BLaER1 (cell line): ENCODE measurements at regions not wholly inside any gene's neighbourhood (a gene's known extent, or its start where the extent isn't known, plus 50 kb on each side); places are given as distances from the start of the nearest gene placed in this dataset.
"Not testable (repeated sequence)": the region's sequence is repeated elsewhere in the genome, so short reads cannot be mapped to it uniquely, and the experiment has no call there.

Source experiments
- H3K27ac ChIP-seq: shearing (Covaris generic); formaldehyde crosslinking; 2 replicates; pipeline ENCODE4 v1.8.1; 2022
- H3K27me3 ChIP-seq: shearing (Covaris generic); formaldehyde crosslinking; 2 replicates; pipeline ENCODE4 v1.8.1; 2022
- H3K36me3 ChIP-seq: shearing (Covaris generic); formaldehyde crosslinking; 2 replicates; pipeline ENCODE4 v1.8.1; 2022
- H3K4me1 ChIP-seq: shearing (Covaris generic); formaldehyde crosslinking; 2 replicates; pipeline ENCODE4 v1.8.1; 2022
- H3K4me2 ChIP-seq: shearing (Covaris generic); formaldehyde crosslinking; 2 replicates; pipeline ENCODE4 v1.8.1; 2022
- H3K4me3 ChIP-seq: shearing (Covaris generic); formaldehyde crosslinking; 2 replicates; pipeline ENCODE4 v1.8.1; 2022
- H3K9ac ChIP-seq: shearing (Covaris generic); formaldehyde crosslinking; 2 replicates; pipeline ENCODE4 v1.8.1; 2022
- H3K9me3 ChIP-seq: shearing (Covaris generic); formaldehyde crosslinking; 2 replicates; pipeline ENCODE4 v1.8.1; 2022
- H4K20me1 ChIP-seq: shearing (Covaris generic); formaldehyde crosslinking; 2 replicates; pipeline ENCODE4 v1.8.1; 2022
- Cebpa-rat ChIP-seq: shearing (Covaris generic); IDR thresholded peaks from 2 replicates; pipeline ENCODE4 v1.8.1; 2022

DNA sequence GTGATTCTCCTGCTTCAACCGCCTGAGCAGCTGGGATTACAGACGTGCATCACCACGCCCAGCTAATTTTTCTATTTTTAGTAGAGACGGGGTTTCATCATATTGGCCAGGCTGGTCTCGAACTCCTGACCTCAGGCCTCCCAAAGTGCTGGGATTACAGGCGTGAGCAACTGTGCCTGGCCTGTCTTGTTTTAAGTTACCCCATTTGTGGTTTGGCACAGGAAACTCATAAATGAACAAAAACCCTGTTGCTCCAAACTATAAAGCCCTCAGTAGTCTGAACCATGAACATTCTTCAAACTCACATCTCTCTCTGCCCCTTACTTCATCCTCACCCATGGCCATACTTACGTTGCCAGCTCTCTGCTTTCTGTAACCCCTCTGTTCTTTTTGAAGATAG lies 61.7 kb downstream of the RHOU start:
- not testable (repeated sequence) for H3K36me3 ChIP-seq, H3K27ac ChIP-seq, H3K4me2 ChIP-seq, H3K27me3 ChIP-seq, H3K9ac ChIP-seq, H4K20me1 ChIP-seq, H3K4me3 ChIP-seq
- Histone ChIP-seq H3K9me3 (peaks cover 28% of the 10 kb centered on the region), H3K4me1 (peaks cover 40% of the 10 kb centered on the region)

DNA sequence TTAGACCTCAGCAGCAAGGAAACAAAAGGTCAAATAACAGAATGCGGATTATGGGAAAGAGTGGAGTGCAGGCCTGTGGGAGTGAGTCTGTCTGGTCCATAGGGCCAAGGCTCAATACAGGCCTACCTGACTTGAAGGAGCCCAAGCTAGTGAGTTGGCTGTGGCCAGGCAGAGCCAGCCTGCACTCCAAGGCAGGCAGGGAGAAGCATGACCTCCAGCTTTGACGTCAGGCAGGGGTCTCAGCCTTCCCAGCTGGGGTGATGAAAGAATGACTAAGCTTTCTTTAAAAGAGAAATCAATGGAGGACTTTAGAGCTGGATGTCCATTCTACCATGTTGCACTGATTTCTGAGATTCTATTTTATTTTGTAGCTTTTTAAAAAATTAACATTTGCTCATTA lies 62.8 kb downstream of the RHOU start:
- Histone ChIP-seq H3K27ac (no peak overlapping the region), H4K20me1 (no peaks in the 10 kb centered on the region), H3K27me3 (no peaks in the 10 kb centered on the region), H3K9ac (no peak overlapping the region), H3K36me3 (no peaks in the 10 kb centered on the region), H3K9me3 (peaks cover 28% of the 10 kb centered on the region), H3K4me3 (no peak overlapping the region), H3K4me2 (no peak overlapping the region), H3K4me1 (peaks cover 36% of the 10 kb centered on the region)
- no peak for TF ChIP-seq Cebpa-rat

- peaks cover 31% of the 10 kb centered on the region for H3K4me1 ChIP-seq
- H3K27ac ChIP-seq, result no peak overlapping the region
- H3K9me3 ChIP-seq, result peaks cover 28% of the 10 kb centered on the region
- H3K36me3 ChIP-seq, result no peaks in the 10 kb centered on the region
- no peak overlapping the region for H3K9ac ChIP-seq
- H3K27me3 ChIP-seq, result no peaks in the 10 kb centered on the region
- no peak overlapping the region for H3K4me3 ChIP-seq
- TF ChIP-seq Cebpa-rat, result no peak
- no peak overlapping the region for H3K4me2 ChIP-seq
- H4K20me1 ChIP-seq, result no peaks in the 10 kb centered on the region
Measured at GRCh38 chr1:228798548-228798947, 63.3 kb downstream of the RHOU start.

GRCh38 chr1:228799924-228800323 lies 64.6 kb downstream of the RHOU start:
- H3K9ac ChIP-seq, result no peak overlapping the region
- H3K27me3 ChIP-seq, result no peaks in the 10 kb centered on the region
- H3K36me3 ChIP-seq, result no peaks in the 10 kb centered on the region
- no peaks in the 10 kb centered on the region for H4K20me1 ChIP-seq
- H3K4me2 ChIP-seq, result no peak overlapping the region
- H3K9me3 ChIP-seq, result peaks cover 28% of the 10 kb centered on the region
- no peak for TF ChIP-seq Cebpa-rat
- no peak overlapping the region for H3K27ac ChIP-seq
- peaks cover 23% of the 10 kb centered on the region for H3K4me1 ChIP-seq
- no peak overlapping the region for H3K4me3 ChIP-seq

- H3K4me2 ChIP-seq, result no peak overlapping the region
- no peaks in the 10 kb centered on the region for H4K20me1 ChIP-seq
- no peak overlapping the region for H3K4me3 ChIP-seq
- H3K36me3 ChIP-seq, result no peaks in the 10 kb centered on the region
- H3K9ac ChIP-seq, result no peak overlapping the region
- no peaks in the 10 kb centered on the region for H3K27me3 ChIP-seq
- H3K4me1 ChIP-seq, result peaks cover 20% of the 10 kb centered on the region
- H3K9me3 ChIP-seq, result peaks cover 28% of the 10 kb centered on the region
- no peak for TF ChIP-seq Cebpa-rat
- H3K27ac ChIP-seq, result no peak overlapping the region
Measured at GRCh38 chr1:228801068-228801467, 65.8 kb downstream of the RHOU start.

GRCh38 chr1:228802386-228803220 lies 67.3 kb downstream of the RHOU start:
- no peaks in the 10 kb centered on the region for H3K36me3 ChIP-seq
- peaks cover 18% of the 10 kb centered on the region for H3K9me3 ChIP-seq
- H3K27me3 ChIP-seq, result no peaks in the 10 kb centered on the region
- H3K27ac ChIP-seq, result no peak overlapping the region
- peaks cover 20% of the 10 kb centered on the region for H3K4me1 ChIP-seq
- TF ChIP-seq Cebpa-rat, result no peak
- no peak overlapping the region for H3K4me3 ChIP-seq
- H3K4me2 ChIP-seq, result no peak overlapping the region
- no peak overlapping the region for H3K9ac ChIP-seq
- H4K20me1 ChIP-seq, result no peaks in the 10 kb centered on the region

DNA sequence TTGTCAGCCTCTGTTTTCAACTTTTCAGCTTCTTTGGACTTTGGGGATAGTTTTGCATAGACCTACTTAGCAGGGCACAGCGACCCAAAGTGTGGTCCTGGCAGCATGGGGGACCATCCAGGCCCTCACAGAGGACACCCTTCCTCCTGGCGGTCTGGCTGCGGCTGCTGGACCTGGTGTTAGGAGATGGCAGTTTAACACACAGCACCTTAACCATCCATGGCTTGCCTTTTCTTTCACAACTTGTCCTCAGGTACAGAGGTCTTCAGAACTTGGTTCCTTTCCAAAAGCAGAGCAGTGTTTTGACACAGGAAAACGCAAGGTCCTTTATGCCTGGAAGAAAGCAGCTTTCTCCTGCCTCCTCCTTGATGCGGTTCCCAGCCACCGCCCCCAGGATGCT lies 68.1 kb downstream of the RHOU start:
- Histone ChIP-seq H3K4me3 (no peak overlapping the region), H3K4me1 (peaks cover 20% of the 10 kb centered on the region), H3K9ac (no peak overlapping the region), H3K36me3 (no peaks in the 10 kb centered on the region), H3K27me3 (no peaks in the 10 kb centered on the region), H3K4me2 (no peak overlapping the region), H4K20me1 (no peaks in the 10 kb centered on the region), H3K9me3 (peaks cover 9% of the 10 kb centered on the region), H3K27ac (no peak overlapping the region)
- TF ChIP-seq Cebpa-rat, result no peak

- Histone ChIP-seq H3K27me3 (no peaks in the 10 kb centered on the region), H4K20me1 (no peaks in the 10 kb centered on the region), H3K4me3 (no peak overlapping the region), H3K36me3 (no peaks in the 10 kb centered on the region), H3K27ac (no peak overlapping the region), H3K4me1 (peaks cover 20% of the 10 kb centered on the region), H3K4me2 (no peak overlapping the region), H3K9me3 (peaks cover 8% of the 10 kb centered on the region; the same call in 1 of the 2 replicates), H3K9ac (no peak overlapping the region)
- TF ChIP-seq Cebpa-rat, result no peak
Measured at GRCh38 chr1:228804173-228804572, 68.9 kb downstream of the RHOU start.

DNA sequence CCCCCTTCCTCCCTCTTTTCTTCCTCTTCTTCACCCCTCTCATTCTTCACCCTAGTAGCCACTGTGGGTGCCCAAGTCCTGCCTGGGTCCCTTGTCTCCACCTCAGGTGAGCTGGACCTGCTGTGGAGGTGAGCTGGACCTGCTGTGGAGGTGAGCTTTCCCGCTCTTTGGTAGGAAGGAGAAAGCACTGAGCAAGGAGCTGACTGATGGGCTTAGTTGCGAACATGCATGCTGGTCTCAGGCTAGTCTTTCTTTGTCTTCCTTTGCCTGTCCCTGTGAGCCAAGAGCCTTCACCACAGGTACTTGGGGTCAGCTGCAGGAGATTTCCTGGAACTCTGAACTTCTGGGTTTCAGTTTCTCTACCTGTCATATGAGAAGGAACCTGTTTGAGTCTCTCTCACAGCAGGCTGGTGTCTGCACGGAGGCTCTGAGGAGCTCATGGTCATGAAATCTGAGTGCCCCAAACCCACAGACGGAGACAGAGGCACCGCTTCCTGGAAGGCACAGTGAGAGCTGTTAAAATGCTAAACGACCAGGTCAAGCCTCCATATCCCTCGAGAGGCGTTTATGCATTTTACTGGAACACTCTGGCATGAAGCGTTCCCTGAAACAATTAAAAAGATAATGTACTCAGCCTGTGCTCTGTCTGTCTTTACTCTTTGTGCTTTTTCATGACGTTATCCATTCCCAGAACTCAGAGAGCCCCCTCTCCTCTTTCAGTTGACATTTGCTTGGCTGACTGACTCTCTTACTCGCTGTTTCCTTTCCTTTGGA lies 69.5 kb downstream of the RHOU start:
- TF ChIP-seq Cebpa-rat, result no peak
- Histone ChIP-seq H3K27ac (no peak overlapping the region), H3K4me2 (peak overlapping the region; percentile 56), H3K4me3 (no peak overlapping the region), H3K36me3 (no peaks in the 10 kb centered on the region), H3K9me3 (peaks cover 2% of the 10 kb centered on the region; the same call in 1 of the 2 replicates), H4K20me1 (no peaks in the 10 kb centered on the region), H3K4me1 (peaks cover 20% of the 10 kb centered on the region), H3K9ac (no peak overlapping the region), H3K27me3 (no peaks in the 10 kb centered on the region)

- Histone ChIP-seq H4K20me1 (no peaks in the 10 kb centered on the region), H3K9ac (no peak overlapping the region), H3K27me3 (no peaks in the 10 kb centered on the region), H3K36me3 (no peaks in the 10 kb centered on the region), H3K27ac (no peak overlapping the region), H3K9me3 (no peaks in the 10 kb centered on the region), H3K4me2 (no peak overlapping the region), H3K4me3 (no peak overlapping the region), H3K4me1 (peaks cover 25% of the 10 kb centered on the region)
- TF ChIP-seq Cebpa-rat, result no peak
Measured at GRCh38 chr1:228807904-228808605, 72.8 kb downstream of the RHOU start.
